ENCODE measurements at regions not wholly inside any gene's neighbourhood (a gene's known extent, or its start where the extent isn't known, plus 50 kb on each side); places are given as distances from the start of the nearest gene placed in this dataset.

DNA sequence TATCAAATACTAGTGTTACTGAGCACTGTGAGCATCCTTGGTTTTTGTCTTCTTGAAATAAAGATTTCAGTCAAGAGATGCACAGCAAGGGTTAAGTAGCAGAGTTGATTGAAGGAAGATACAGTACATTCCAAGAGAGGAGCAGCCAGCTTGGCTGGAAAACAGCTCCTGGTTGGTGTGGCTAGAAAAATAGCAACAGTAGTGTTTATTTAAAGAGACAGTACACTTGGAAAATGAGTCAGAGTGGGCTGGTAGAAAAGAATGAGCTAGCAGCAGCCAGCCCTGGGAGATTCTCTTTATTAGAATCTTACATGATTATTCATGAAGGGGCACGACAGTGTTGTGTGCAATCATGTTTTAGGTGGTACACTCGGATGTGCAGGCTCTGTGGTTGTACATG lies 1016.4 kb upstream of the SORCS1 start:
- TF ChIP-seq, protein P1, sequence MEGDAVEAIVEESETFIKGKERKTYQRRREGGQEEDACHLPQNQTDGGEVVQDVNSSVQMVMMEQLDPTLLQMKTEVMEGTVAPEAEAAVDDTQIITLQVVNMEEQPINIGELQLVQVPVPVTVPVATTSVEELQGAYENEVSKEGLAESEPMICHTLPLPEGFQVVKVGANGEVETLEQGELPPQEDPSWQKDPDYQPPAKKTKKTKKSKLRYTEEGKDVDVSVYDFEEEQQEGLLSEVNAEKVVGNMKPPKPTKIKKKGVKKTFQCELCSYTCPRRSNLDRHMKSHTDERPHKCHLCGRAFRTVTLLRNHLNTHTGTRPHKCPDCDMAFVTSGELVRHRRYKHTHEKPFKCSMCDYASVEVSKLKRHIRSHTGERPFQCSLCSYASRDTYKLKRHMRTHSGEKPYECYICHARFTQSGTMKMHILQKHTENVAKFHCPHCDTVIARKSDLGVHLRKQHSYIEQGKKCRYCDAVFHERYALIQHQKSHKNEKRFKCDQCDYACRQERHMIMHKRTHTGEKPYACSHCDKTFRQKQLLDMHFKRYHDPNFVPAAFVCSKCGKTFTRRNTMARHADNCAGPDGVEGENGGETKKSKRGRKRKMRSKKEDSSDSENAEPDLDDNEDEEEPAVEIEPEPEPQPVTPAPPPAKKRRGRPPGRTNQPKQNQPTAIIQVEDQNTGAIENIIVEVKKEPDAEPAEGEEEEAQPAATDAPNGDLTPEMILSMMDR (conservative IDR thresholded peaks at IDR 0.05; ENCODE audit: low read depth, low read length), result no peak
- TF ChIP-seq EZH2phosphoT487 (IDR thresholded peaks at IDR 0.05; ENCODE audit: borderline replicate concordance, low read length), result no peak
- TF ChIP-seq EZH2 (IDR thresholded peaks at IDR 0.05; ENCODE audit: low read length, unreplicated experiment), result no peak
